ENCODE measurements at regions not wholly inside any gene's neighbourhood (a gene's known extent, or its start where the extent isn't known, plus 50 kb on each side); places are given as distances from the start of the nearest gene placed in this dataset.
"Not testable (repeated sequence)": the region's sequence is repeated elsewhere in the genome, so short reads cannot be mapped to it uniquely, and the experiment has no call there.

- not testable (repeated sequence) for TF ChIP-seq CTCF (IDR thresholded peaks at IDR 0.05; ENCODE audit: low read depth, low read length, poor library complexity, severe bottlenecking); EZH2phosphoT487 (IDR thresholded peaks at IDR 0.05; ENCODE audit: borderline replicate concordance, low read length)
Measured at GRCh38 chr10:128583125-128583524, 456.9 kb upstream of the MKI67 start.

Data from DOHH2 (cell line).